IPS-18a (cell line): ENCODE measurements at regions not wholly inside any gene's neighbourhood (a gene's known extent, or its start where the extent isn't known, plus 50 kb on each side); places are given as distances from the start of the nearest gene placed in this dataset.

ENCODE experiments used
- H3K27ac ChIP-seq: one replicate; pipeline ENCODE4 v1.5.1; 2013; ENCODE audit warnings: low read length
- H3K27me3 ChIP-seq: one replicate; pipeline ENCODE4 v1.6.1; 2013; ENCODE audit warnings: mild to moderate bottlenecking, low read length; ENCODE audit not compliant: control insufficient read depth, insufficient read depth
- H3K36me3 ChIP-seq: one replicate; pipeline ENCODE4 v1.6.1; 2013; ENCODE audit warnings: low read depth, low read length; ENCODE audit not compliant: control insufficient read depth
- H3K4me1 ChIP-seq: one replicate; pipeline ENCODE4 v1.6.1; 2013; ENCODE audit warnings: low read depth, low read length; ENCODE audit not compliant: control insufficient read depth
- H3K4me3 ChIP-seq: one replicate; pipeline ENCODE4 v1.5.1; 2013; ENCODE audit warnings: low read length
- H3K9ac ChIP-seq: one replicate; pipeline ENCODE4 v1.6.1; 2013; ENCODE audit warnings: mild to moderate bottlenecking, low read length, moderate library complexity
- H3K9me3 ChIP-seq: one replicate; pipeline ENCODE4 v1.6.1; 2013; ENCODE audit warnings: low read depth, low read length; ENCODE audit not compliant: control insufficient read depth

DNA sequence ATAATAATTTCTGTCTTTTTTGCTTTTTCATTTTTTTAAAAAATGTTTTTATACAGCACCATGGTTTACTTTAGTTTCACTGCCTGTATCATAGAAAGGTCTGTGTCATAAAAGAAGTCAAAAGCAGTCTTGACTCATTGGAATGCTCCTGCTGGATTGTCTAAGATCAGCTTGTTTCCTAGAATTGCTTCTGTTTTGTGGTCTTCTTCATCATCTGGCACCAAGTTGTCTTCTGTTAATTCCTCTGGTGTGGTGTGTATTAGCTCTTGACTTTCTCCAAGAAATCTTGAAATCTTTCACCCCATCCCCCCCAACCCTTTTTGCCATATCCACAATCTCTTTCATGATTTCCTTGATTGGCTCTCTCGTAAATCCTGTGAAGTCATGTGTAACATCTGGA is 250.3 kb upstream of the CXCL12 start:
- Histone ChIP-seq H3K9ac (no peak overlapping the region), H3K4me3 (no peak overlapping the region)

GRCh38 chr10:44636625-44637024 is 251.7 kb upstream of the CXCL12 start:
- H3K27me3 ChIP-seq, result no peaks in the 10 kb centered on the region
- H3K4me3 ChIP-seq, result no peak overlapping the region
- H3K9me3 ChIP-seq, result peaks cover 2% of the 10 kb centered on the region
- no peaks in the 10 kb centered on the region for H3K4me1 ChIP-seq
- H3K36me3 ChIP-seq, result no peaks in the 10 kb centered on the region
- H3K9ac ChIP-seq, result no peak overlapping the region
- H3K27ac ChIP-seq, result no peak overlapping the region

More for the DNA sequence above, 250.3 kb upstream of the CXCL12 start:
- Histone ChIP-seq H3K27me3 (no peaks in the 10 kb centered on the region), H3K36me3 (no peaks in the 10 kb centered on the region), H3K27ac (no peak overlapping the region), H3K9me3 (peaks cover 2% of the 10 kb centered on the region), H3K4me1 (no peaks in the 10 kb centered on the region)

DNA sequence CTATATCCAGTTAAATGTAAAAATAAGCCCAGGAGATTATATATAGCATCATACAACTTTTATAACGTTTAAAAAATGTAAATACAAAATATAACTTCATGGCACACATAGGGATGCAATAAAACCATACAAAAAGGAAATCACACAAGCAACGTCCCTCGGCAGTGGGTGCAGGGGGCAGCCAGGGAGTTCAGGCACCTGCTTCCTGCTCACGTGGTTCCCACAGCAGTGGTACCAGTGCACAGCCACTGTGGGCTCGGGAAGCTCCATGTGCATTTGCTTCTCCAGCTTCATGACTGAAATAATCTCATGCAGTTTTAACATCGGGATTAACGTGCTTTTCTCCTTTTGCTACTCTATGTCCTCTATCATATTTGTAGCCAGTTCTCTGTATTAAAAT is 255.5 kb upstream of the CXCL12 start:
- H3K36me3 ChIP-seq, result no peaks in the 10 kb centered on the region
- peaks cover 2% of the 10 kb centered on the region for H3K9me3 ChIP-seq
- no peak overlapping the region for H3K9ac ChIP-seq
- H3K4me1 ChIP-seq, result no peaks in the 10 kb centered on the region
- no peaks in the 10 kb centered on the region for H3K27me3 ChIP-seq
- no peak overlapping the region for H3K4me3 ChIP-seq
- H3K27ac ChIP-seq, result no peak overlapping the region

GRCh38 chr10:44647473-44647872 is 262.6 kb upstream of the CXCL12 start:
- no peaks in the 10 kb centered on the region for H3K36me3 ChIP-seq
- H3K9me3 ChIP-seq, result no peaks in the 10 kb centered on the region
- no peaks in the 10 kb centered on the region for H3K27me3 ChIP-seq
- H3K4me1 ChIP-seq, result no peaks in the 10 kb centered on the region
- H3K27ac ChIP-seq, result no peak overlapping the region
- no peak overlapping the region for H3K4me3 ChIP-seq
- H3K9ac ChIP-seq, result no peak overlapping the region

- Histone ChIP-seq H3K36me3 (no peaks in the 10 kb centered on the region), H3K27ac (no peak overlapping the region), H3K4me3 (no peak overlapping the region), H3K9me3 (no peaks in the 10 kb centered on the region), H3K27me3 (no peaks in the 10 kb centered on the region), H3K4me1 (no peaks in the 10 kb centered on the region), H3K9ac (no peak overlapping the region)
Observed at GRCh38 chr10:44647877-44648542, 263.1 kb upstream of the CXCL12 start.

DNA sequence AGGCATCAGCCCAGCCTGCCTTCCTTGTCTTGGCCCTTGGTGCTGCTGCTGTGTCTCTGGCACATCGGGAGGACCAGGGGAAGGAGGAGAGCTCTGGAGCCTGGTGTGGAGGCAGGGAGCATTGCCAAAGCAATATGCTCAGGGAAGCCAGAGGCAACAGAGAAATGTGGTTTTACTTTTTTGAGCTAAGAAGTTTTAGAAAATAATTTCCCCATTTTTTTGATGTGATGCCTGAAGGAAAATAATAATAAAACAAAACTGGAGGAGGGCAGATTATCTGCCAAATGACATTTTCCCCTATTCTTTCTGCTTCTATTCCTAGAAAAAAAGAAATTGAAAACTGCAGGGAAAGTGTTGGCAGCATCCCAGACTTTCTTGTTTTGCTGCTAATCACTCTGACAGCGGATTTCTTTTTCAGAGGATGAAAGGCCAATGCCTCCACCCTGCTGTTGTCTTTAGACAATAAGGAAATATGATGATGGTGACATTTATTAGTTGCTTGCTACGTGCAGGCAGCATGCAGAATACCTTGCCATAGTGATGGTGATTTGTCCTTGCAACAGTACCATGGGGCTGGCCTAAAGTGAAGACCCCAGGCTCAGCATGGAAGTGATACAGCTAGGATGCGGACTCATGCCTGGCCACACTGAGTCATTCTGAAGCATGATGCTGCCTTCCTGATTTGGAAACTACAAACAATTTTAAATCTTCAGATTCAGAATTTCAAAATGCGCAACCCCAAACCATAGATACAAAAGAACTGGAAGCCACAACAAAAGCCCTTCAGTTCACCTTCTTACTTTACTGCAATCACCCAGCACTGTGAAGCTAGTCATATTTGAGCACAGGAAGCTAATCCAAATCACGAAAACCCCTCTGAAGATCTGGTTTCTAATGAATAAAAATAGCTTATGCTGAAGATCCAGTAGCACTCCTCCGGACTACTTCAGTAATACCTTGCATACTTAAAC is 260.2 kb upstream of the TMEM72 start:
- no peaks in the 10 kb centered on the region for H3K27me3 ChIP-seq
- no peak overlapping the region for H3K9ac ChIP-seq
- no peak overlapping the region for H3K27ac ChIP-seq
- no peaks in the 10 kb centered on the region for H3K9me3 ChIP-seq
- H3K4me3 ChIP-seq, result no peak overlapping the region
- no peaks in the 10 kb centered on the region for H3K4me1 ChIP-seq
- H3K36me3 ChIP-seq, result no peaks in the 10 kb centered on the region

- H3K27ac ChIP-seq, result no peak overlapping the region
- no peak overlapping the region for H3K9ac ChIP-seq
- H3K4me1 ChIP-seq, result no peaks in the 10 kb centered on the region
- no peaks in the 10 kb centered on the region for H3K36me3 ChIP-seq
- H3K9me3 ChIP-seq, result no peaks in the 10 kb centered on the region
- H3K4me3 ChIP-seq, result no peak overlapping the region
- no peaks in the 10 kb centered on the region for H3K27me3 ChIP-seq
Observed at GRCh38 chr10:44651834-44652233, 259.3 kb upstream of the TMEM72 start.

- Histone ChIP-seq H3K4me1 (no peaks in the 10 kb centered on the region), H3K27me3 (no peaks in the 10 kb centered on the region), H3K27ac (no peak overlapping the region), H3K4me3 (no peak overlapping the region), H3K9me3 (no peaks in the 10 kb centered on the region), H3K36me3 (no peaks in the 10 kb centered on the region), H3K9ac (no peak overlapping the region)
Observed at GRCh38 chr10:44659320-44659719, 251.8 kb upstream of the TMEM72 start.

GRCh38 chr10:44660271-44660670 is 250.9 kb upstream of the TMEM72 start:
- Histone ChIP-seq H3K27ac (no peak overlapping the region), H3K4me1 (no peaks in the 10 kb centered on the region), H3K9me3 (no peaks in the 10 kb centered on the region), H3K4me3 (no peak overlapping the region), H3K27me3 (no peaks in the 10 kb centered on the region), H3K9ac (no peak overlapping the region), H3K36me3 (no peaks in the 10 kb centered on the region)

- no peaks in the 10 kb centered on the region for H3K9me3 ChIP-seq
Observed at GRCh38 chr10:44662051-44662450, 249.1 kb upstream of the TMEM72 start.

GRCh38 chr10:44668336-44668735 is 242.8 kb upstream of the TMEM72 start:
- Histone ChIP-seq H3K4me1 (no peaks in the 10 kb centered on the region), H3K9ac (no peak overlapping the region), H3K9me3 (no peaks in the 10 kb centered on the region), H3K27ac (no peak overlapping the region), H3K27me3 (no peaks in the 10 kb centered on the region), H3K4me3 (no peak overlapping the region), H3K36me3 (no peaks in the 10 kb centered on the region)

More at GRCh38 chr10:44662051-44662450, 249.1 kb upstream of the TMEM72 start:
- no peak overlapping the region for H3K4me3 ChIP-seq
- H3K9ac ChIP-seq, result no peak overlapping the region
- H3K4me1 ChIP-seq, result no peaks in the 10 kb centered on the region
- H3K27me3 ChIP-seq, result no peaks in the 10 kb centered on the region
- H3K36me3 ChIP-seq, result no peaks in the 10 kb centered on the region
- no peak overlapping the region for H3K27ac ChIP-seq
